GM19351 (cell line): ENCODE measurements at regions not wholly inside any gene's neighbourhood (a gene's known extent, or its start where the extent isn't known, plus 50 kb on each side); places are given as distances from the start of the nearest gene placed in this dataset.
A peak's percentile ranks its signal among the peaks of the same experiment; 100 is the strongest.

Experiments
- ATAC-seq: cut with Tn5 transposase; IDR thresholded peaks from one replicate; pipeline ENCODE4 v1.9.1; 2021; ENCODE audit warnings: mild to moderate bottlenecking, moderate library complexity; ENCODE audit not compliant: unreplicated experiment

DNA sequence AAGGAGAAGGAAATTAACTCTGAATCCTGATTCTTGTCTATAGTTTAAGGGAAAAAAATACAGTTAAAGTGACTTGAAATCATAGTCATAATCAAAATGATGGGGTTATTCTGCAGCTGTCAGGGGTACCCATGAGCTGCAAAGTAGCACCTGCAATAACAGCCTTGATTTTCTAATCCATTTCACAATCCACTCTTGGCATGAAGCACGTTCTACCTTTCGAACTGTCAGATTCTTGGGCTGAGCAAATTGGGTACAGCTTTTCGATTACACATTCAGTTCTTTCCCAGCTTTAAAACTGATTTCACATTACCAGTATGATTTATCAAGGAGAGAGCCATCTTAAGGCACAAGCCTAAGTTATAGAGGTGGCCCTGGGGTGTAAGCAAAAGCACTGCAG lies 118.5 kb upstream of the DTNBP1 start:
- no peak for ATAC-seq

GRCh38 chr6:15780437-15780836 lies 117.6 kb upstream of the DTNBP1 start:
- no peak for ATAC-seq

DNA sequence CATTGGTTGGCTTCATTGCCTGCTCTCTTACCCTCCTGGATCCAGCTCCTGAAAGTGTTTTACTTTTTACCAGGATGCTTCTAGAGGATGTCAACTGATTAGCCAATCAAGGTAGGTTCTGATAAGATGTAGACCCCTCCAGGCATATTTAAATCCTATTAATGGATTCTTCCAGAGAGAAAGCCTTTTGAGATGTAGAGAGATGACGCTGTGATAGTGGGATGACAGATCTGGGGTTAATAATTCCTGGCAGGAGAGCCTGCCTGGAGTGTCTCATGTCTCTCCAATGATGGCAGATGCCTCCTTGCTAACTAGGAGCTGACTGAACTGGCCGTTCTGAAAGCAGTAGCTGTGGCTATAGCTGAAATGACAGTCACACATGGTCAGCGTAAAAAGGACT lies 116.9 kb upstream of the DTNBP1 start:
- no peak for ATAC-seq

GRCh38 chr6:15776458-15776980 lies 113.7 kb upstream of the DTNBP1 start:
- peak; percentile 84 for ATAC-seq

DNA sequence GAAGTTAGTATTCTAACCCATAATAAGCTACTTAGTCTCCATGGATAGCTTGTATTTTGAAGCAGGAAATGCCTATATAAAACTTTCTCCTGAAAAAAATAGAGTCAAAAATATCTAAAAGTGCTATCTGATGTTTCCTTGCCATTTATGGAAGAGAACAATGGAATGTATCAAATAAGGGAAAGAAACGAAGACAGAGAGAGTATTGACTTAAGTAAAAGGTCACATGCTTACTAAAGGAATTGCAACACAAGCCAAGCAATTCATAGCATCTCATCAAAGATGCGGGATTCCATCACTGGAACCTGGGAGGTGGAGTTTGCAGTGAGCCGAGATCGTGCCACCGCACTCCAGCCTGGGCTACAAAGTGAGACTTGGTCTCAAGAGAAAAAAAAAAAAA lies 112.9 kb upstream of the DTNBP1 start:
- ATAC-seq, result no peak

DNA sequence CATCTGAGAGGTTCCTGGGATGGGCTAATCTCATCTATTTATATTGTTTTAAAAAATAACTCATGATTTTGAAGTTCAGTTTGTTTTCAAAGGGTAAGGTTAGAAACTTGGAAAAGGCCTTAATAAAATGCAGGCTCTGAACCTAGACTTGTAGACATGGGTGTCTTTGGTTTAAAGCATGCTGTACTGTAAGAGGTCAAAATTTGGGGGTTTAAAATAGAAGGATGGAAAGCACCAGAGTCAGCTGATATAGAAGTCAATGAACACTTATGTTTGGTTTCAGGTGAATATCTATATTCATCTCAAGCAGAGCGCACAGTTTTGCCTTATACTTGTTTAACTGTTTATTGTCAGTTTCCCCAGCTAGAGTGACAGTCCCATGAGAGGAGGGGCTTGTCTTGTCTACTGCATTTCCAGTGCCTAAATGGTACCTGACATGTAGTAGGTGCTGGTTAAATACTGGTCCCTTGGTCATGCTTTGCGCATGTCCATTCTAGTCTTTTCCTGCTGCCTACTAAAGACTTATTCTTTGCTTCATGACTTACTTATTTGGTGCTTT lies 112.3 kb upstream of the DTNBP1 start:
- no peak for ATAC-seq

GRCh38 chr6:15773806-15774410 lies 111.1 kb upstream of the DTNBP1 start:
- ATAC-seq, result no peak

DNA sequence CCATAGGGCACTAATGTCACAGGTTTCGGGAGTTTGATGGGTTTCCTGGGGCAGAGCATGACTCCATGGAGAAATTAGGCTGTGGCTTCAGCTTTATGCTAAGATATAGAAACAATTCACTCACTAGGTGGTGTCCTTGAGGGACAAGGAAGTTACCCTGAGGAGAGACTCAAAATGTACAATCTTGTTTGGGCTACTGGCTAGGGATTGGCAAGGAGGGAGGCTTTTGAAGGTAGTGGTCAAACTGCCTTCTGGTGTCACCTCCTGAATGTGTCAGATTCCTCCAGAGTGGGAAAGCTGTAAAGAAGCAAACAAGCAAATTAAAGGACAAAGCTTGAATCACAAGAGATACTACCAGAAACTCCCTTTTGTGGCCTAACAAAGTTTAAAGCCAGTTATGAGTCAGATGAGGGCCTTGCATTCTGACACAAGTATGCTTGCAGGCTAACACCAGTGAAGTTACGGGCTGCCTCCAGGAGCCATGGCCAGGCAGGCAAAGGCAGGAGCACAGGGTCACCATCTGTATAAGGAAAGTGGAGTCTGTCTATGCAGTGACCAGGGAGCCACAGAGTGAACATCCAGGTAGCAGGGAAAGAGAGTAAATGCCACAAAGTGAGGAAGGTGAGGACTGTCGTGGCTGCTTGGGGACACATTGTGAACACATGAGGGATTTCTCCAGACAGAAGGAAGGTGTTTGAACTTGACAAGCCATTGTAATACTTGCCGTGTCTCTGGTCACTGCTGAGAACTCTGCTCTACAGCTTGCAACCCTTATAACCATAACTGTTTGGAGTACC lies 107.7 kb upstream of the DTNBP1 start:
- ATAC-seq, result peak; percentile 84

DNA sequence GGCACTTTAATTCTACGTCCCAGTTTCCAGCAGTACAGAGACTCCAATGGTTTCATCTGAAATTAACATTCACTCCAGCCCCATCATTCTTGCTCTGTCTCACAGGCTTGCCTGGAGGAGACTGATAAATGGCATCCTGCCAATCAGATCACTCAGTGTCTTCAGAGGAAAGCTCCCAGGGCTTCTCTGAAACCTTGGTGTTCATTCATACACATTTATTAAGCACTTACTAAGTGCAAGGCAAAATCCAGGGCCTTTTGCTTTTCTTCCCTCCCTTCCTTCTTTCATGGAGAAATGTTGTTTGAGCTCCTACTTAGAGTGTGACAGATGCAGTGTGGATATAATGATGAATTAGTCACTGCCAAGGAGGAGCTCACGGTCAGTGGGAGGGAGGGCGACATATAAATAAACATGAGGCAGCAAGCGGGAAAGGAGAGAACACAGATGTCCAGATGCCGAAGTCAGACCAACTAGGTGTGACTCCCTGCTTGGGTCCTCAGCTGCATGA lies 106.7 kb upstream of the DTNBP1 start:
- ATAC-seq, result no peak

- ATAC-seq, result no peak
Observed at GRCh38 chr6:15768999-15769398, 106.2 kb upstream of the DTNBP1 start.

- ATAC-seq, result no peak
Observed at GRCh38 chr6:15763837-15764236, 101.0 kb upstream of the DTNBP1 start.

DNA sequence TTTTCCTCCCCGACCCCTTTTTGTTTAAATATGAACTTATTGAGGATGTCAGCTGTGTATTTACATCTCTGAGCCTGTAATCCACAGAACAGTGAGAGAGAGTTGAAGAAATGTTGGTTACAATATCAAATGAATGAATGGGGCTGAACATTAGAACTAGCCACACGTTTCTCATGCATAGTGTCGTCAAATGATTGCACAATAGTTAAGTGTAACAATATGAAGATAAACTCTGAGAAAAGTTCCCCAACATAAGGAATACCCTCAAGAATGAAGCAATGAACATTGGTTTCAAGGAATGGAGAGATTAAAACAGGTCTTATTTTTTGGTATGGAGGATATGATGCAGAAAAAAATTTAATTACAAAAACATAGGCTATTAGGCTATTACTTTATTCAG lies 100.5 kb upstream of the DTNBP1 start:
- ATAC-seq, result no peak

- no peak for ATAC-seq
Observed at GRCh38 chr6:15761045-15761502, 98.2 kb upstream of the DTNBP1 start.

DNA sequence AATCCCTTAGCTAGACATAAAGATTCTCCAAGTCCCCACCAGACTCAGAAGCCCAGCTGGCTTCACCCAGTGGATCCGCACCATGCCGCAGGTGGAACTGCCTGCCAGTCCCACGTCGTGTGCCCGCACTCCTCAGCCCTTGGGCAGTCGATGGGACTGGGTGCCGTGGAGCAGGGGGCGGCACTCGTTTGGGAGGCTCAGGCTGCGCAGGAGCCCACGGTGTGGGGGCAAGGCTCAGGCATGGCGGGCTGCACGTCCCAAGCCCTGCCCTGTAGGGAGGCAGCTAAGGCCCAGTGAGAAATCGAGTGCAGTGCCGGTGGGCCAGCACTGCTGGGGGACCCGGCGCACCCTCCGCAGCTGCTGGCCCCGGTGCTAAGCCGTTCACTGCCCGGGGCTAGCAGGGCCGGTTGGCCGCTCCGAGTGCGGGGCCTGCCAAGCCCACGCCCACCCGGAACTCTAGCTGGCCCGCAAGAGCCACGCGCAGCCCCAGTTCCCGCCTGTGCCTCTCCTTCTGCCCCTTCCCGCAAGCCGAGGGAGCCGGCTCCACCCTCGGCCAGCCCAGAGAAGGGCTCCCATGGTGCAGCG lies 95.9 kb upstream of the DTNBP1 start:
- ATAC-seq, result no peak

DNA sequence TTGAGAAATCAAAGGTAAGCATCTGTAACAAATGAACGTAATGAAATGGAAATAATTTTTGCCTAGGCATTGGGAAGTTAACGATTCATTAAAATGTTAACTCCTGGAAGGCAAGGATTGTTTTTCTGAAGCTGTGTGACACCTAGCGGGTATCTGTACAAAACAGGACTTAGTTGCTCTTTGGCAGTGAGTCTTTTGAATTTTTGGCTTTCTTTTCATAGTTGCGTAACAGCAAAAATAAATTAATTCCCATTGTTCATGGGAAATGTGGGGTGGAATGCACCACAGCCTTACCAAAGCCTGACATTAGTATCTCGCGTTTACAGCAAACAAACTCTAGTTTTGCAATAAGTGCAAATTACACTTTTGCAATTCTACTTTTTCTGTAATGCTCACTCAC lies 92.7 kb upstream of the DTNBP1 start:
- no peak for ATAC-seq

DNA sequence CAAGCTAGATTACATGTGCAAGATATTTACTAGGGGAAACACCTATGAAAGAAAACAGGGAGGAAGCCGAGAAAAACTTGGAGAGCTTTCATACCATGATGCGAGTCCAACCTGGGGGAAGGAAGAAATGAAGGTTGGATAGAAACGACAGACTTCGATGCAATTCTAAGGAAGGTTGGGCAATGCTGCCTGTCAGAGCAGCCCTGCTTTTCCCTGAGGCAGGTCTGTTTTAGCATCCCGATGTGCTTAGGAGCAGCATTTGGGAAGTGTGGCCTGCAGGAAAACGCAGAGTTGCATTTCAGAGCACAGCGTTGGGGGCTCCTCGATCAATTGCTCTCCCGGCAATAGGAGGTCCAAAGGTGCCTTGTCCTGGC lies 91.9 kb upstream of the DTNBP1 start:
- ATAC-seq, result no peak

GRCh38 chr6:15754035-15754705 lies 91.3 kb upstream of the DTNBP1 start:
- ATAC-seq, result no peak

GRCh38 chr6:15752820-15753219 lies 90.0 kb upstream of the DTNBP1 start:
- no peak for ATAC-seq

DNA sequence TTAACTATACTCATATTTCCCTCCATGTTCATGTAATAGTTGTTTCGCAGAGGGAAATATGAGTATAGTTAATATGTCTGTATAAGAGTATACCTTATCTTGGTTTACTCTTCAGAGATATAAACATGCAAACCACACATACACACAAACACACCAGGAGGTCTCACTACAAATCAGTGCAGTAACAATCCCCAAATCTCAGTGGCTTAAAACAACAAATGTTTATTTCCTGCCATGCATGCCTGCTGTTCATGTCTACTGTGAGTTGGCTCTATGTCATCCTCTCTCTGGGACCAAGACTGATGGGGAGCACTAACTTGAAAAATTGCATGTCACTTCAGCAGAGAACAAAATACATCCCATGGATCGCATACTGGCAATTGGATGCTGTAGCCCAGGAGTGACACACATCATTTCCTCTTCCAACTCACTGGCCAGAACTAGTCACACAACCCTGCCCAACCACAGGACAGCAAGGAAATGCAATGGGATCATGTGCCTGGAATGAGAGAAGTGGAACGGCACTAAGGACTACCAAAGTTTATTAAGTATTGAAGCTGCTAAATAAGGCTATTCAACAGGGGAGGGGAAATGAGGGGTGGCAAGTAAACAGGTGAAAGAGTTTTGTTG lies 89.0 kb upstream of the DTNBP1 start:
- no peak for ATAC-seq

DNA sequence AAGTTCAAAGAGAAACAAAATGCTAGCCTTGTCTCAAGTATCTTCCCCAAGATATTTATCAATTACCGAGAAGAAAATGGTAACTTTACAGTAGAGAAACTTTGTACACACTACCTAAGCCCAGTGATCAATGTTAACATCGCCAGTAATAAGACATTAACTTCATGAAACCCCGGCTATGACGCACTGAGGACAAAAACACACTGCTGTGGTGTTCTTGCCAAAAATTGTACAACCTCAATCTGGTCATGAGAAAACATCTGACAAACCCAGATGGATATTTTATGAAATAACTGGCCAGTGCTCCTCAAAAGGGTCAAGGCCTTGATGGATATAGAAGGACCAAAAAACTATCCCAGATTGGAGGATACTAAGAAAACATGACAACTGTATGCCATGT lies 85.5 kb upstream of the DTNBP1 start:
- ATAC-seq, result no peak
